Hepatocyte (in vitro differentiated cells): ENCODE measurements at regions not wholly inside any gene's neighbourhood (a gene's known extent, or its start where the extent isn't known, plus 50 kb on each side); places are given as distances from the start of the nearest gene placed in this dataset.

Experiments
- EZH2 ChIP-seq: fragments of 200-600 bp; sonication (generic); IDR thresholded peaks from 2 replicates; pipeline ENCODE4 v1.6.1; 2016; ENCODE audit warnings: antibody characterized with exemption, mild to moderate bottlenecking, borderline replicate concordance
- TF ChIP-seq, protein P1 (sequence below): fragments of 200-600 bp; sonication (generic); IDR thresholded peaks from 2 replicates; pipeline ENCODE4 v1.5.1; 2016; ENCODE audit warnings: antibody characterized with exemption, mild to moderate bottlenecking; ENCODE audit not compliant: poor library complexity

DNA sequence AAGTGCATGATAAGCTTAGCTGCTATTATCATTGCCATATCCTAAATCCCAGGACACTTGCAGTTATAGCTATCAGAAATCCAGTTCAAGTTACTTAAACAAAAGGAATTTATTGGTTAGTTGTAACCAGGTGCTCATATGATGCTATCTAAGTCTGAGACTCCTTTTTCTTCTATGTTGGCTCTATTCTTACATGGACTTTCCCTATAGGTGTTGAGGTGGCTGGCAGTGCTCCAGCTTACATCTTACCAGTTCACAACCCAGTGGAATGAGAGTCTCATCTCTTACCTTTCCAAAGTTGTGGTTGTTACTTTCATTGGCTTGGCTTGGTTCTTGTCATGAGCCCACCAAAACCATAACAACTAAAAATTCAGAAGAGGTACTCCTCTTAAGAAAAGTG lies 94.6 kb downstream of the DACT1 start:
- TF ChIP-seq, protein P1, sequence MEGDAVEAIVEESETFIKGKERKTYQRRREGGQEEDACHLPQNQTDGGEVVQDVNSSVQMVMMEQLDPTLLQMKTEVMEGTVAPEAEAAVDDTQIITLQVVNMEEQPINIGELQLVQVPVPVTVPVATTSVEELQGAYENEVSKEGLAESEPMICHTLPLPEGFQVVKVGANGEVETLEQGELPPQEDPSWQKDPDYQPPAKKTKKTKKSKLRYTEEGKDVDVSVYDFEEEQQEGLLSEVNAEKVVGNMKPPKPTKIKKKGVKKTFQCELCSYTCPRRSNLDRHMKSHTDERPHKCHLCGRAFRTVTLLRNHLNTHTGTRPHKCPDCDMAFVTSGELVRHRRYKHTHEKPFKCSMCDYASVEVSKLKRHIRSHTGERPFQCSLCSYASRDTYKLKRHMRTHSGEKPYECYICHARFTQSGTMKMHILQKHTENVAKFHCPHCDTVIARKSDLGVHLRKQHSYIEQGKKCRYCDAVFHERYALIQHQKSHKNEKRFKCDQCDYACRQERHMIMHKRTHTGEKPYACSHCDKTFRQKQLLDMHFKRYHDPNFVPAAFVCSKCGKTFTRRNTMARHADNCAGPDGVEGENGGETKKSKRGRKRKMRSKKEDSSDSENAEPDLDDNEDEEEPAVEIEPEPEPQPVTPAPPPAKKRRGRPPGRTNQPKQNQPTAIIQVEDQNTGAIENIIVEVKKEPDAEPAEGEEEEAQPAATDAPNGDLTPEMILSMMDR, result no peak
- TF ChIP-seq EZH2, result no peak
